ENCODE measurements at regions not wholly inside any gene's neighbourhood (a gene's known extent, or its start where the extent isn't known, plus 50 kb on each side); places are given as distances from the start of the nearest gene placed in this dataset.

DNA sequence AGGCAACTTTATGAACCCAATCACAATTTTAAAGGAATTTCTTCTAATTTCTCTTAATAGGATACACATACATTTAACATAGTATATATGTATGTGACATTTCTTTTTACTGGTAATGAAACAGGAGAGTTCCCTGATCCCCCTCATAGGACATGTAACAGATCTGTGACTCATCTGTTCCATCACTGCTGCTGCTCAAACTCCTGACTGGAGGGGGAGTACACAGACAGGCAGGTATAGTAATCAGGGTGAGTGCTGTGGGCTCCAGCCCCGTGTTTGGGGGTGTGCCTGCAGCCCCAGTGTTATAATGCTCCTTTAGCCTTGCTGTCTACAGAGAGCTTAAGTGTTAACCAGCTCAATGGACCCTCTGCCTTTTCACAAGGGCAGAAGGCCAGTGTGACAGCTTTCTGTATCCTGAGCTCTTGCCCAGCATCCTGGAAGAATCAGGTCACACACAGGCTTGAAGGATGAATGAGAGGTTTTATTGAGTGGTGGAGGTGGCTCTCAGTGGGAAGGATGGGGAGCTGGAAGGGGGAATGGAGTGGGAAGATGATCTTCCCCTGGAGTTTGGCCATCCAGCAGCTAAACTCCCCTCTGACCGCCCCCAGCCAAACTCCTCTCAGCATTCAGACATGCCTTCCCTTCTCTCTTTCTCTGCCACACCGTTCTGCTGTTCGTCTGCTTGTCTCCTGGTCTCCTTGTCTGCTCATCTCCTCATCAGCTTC is 161.3 kb downstream of the ZNF608 start:
- no peak for DNase-seq (ENCODE audit: low read depth in 2 of 2)

DNA sequence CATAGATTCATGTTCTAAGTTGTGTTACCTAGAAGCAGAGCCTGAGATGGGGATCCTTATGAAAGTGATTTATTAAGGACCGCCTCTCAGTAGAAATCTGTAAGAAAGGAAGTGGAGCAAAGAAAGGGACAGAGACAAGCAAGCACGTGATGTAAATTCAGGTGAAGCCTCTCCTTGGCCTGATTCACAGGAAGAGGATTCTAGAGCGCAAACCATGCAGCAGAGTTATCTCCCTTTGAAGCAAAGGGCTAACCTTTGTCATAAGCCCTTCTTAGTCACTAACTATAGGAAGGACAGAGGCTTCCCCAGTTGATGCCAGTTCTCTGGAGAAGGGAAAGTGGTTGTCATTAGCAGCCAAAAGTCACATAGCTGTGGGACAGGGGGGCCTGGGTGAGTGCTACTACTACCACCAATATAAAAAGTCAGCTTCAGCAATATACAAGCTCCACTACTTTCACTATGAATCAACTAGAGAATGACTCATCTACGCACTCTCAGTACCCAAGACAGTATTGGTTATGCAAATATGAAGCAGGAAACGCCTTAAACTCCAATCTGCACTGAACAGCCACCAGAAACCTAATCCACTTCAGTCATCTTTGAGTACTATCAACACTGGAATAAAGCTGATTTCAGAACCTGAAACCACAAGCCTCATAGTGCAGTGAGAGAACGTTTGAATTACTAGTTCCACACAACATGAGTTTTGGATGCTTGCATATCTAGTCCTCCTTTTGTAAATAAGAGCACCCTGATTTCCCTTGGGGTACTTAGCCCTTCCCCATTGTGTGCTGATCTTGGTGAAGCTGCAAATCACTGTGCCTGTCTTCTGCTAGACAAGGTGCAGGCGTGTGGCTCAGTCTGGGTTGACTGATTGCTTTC is 162.7 kb downstream of the ZNF608 start:
- no peak for DNase-seq (ENCODE audit: low read depth in 2 of 2)

DNA sequence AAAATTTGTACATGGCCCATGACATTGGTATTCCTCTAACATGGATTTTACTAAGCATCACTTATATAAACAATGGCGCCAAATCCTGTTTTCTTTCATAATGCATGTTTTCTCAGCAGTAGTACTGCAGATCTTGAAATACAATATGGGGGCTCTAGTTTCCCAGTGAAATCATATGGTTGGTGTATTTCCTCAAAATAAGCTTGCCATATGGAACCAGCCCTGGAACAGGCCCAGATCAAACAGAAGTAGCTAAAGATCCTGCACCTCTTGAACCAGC is 163.9 kb downstream of the ZNF608 start:
- no peak for DNase-seq (ENCODE audit: low read depth in 2 of 2)

DNA sequence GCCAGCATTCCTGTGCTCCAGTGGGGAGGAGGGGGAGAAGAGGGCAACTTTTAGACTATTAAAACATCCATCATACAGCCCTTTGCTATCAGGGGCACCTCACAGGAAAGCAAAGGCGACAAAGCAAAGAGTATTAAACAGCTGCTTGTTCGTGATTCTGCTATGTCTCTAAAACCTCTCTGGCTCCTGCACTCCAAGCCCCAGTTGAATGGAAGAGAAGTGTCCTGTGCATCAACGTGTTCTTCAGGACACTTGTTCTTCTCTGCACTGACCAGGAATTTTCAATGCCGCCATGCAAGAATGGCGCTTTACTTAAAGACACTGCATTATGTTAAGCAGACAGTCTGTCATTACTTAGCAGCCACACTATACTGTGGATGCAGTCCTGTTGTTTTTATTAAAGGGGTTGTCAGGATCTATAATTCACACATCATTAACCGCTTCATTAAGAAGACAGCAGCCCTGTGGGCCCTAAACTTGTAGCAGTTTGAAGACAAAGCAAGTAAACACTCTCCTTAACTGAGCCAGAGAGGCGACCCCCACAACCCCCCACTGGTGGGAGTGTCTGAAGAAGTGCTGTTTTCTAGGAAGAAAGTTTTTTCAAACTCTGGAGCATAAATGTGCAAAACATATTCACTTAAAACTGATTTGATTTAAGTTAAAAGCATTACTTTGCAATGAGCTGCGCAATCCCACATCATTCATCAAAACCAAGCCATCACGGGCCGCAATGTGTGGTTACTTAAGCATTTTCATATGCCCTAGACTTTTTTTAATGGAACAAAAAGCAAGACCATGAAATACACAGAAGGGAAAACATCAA is 164.5 kb downstream of the ZNF608 start:
- no peak for DNase-seq (ENCODE audit: low read depth in 2 of 2)

DNA sequence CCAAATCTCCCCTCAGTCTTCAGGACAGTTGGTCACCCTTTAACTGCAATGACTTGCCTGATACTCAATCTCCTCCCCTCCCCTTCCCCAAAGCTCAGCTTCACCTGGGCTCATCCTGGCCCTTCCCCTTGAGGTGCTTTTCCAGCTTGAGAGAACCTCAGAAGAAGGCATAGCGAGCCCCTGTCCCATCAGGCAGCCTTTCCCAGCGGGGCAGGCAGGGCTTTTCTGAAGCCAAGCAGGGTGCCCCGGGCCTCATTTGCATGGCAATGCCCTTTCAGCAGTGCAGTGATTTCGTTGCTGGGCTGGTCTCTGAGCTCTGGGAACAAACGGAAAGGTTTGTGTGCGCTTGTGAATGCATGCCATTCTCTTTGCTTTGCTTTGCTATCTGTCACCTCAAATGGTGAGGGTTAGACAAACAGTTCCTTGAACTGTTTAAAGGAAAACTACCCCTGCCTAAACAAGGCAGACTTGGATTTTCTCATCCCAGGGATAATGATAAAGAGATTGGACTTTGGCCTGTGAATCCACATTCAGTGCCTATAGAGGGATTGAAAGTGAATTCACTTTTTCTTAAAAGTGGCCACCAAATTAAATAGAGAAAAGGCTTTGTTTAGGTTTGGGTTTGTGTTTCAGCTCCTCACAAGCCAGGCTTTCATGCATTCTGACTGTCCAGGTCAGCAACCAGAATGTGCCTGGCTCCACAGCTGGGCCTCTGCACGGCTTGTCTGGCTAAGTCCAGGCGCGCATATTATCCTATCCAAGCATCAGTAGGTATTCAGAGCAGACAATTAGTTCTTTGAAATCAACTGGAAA is 165.3 kb downstream of the ZNF608 start:
- DNase-seq (ENCODE audit: low read depth in 2 of 2) = no peak

DNA sequence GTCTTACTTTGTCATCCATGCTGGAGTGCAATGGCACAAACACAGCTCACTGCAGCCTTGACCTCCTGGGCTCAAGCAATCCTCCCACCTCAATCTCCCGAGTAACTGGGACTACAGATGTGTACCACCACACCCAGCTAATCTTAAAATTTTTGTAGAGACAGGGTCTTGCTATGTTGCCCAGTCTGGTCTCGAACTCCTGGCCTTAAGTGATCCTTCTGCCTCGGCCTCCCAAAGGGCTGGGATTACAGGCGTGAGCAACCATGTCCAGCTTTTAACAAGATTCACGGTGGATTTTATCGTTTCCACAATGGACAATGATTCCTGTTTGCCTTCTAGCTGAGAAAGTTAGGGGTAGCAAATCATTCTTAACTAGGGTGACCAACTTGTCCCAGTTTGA is 165.9 kb downstream of the ZNF608 start:
- no peak for DNase-seq (ENCODE audit: low read depth in 2 of 2)

DNA sequence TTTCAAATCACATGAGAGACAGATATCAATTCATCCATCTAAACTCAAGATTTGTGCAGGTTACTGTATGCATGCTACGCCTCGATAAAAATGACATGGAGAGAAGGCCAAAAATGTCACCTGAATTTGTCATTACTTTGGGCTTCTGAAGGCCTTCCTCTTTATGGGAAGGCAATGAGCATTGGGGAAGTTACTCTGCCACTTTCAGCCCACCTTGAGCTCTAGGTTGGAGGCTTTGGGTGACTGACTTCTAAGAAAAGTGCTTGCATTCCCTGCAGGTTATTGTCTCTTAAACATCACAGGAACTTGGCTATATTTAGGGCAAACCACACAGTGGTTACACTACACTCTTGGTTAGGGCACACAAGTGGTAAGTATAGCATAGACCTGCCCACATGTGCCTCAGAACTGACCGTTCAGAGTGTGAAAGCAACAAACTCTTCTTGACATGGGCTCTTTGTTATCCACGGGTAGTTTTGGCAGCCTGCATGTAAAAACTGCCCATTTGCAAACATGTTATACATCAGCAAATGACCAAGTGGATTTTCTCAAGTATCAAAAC is 169.5 kb downstream of the ZNF608 start:
- DNase-seq (ENCODE audit: low read depth in 2 of 2) = no peak

DNA sequence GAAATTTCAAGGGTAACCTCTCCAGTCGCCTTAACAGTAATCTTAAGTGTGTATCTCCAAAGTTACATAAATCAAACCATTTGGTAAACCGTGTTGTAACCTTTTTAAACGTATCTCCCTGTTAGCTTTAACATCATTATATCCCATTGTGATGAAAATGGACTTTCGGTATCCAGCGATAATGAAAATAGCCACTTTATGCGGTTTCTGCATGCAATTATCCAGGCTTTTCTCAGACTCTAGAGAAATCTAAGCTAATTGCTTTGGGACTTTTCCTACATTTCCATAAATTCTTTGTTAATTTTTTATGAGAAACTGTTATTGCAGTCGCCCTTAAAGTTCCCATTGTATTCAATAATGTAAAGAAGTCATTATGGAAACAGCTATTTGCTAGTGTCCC is 170.7 kb downstream of the ZNF608 start:
- no peak for DNase-seq (ENCODE audit: low read depth in 2 of 2)

DNA sequence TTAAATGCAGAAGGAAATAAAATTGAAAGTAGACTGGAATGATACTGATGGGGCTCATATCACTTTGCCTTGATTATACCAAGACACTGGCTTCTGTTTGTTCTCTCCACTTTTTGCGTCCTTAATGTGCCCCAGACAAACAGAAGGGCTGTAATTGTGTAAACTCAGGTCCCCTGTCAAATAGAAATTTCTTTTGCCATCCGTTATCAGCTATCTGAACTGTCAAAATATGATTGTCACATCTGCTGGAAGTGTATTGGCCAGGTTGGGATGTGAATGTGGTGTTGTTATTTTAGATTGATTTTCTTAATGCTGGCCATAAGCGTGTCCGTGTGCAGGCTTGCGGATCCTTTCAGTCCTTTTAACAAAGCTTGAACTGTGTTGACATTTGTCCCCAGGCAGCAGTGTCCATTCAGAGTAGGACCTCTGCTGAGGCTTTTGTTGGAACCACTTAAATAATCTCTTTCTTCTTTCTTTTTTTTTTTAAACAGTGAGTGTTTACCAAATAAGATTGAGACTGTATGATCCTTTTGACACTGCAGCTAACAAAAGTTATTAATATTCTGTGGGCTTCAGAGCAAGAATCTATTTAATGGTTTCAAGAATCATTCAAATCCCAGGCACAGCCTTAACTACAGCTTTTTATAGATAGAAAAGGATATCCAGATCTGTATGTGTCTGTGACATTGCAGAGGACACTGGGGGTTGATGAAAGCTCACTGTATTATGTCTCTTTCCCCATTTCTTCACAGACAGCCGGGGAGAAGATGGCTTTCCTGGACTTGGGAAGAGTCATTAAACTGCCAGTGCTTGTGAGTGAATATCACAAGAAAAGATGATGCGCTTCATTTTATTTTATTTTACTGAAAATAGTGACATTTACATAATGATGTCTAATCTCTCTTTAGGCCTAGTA is 171.7 kb downstream of the ZNF608 start:
- no peak for DNase-seq (ENCODE audit: low read depth in 2 of 2)

DNA sequence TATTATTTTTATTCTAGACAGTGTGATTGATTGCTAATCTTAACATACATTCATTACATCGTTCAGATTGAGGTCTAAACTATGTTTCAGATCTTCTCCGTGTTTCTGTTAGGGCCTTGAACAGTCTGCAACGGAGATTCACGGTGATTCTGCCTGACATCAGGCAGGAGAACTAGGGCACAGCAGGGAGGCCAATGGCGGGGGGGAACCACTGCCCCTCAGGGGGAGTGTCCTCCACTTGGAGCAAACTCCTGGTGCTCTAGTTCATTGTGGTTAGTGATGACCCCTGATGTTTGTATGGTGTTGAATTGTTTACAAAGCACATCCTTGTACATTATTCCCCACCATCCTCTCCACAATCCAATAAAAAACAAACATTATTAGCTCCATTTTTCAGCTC is 173.5 kb downstream of the ZNF608 start:
- DNase-seq (ENCODE audit: low read depth in 2 of 2) = no peak

DNA sequence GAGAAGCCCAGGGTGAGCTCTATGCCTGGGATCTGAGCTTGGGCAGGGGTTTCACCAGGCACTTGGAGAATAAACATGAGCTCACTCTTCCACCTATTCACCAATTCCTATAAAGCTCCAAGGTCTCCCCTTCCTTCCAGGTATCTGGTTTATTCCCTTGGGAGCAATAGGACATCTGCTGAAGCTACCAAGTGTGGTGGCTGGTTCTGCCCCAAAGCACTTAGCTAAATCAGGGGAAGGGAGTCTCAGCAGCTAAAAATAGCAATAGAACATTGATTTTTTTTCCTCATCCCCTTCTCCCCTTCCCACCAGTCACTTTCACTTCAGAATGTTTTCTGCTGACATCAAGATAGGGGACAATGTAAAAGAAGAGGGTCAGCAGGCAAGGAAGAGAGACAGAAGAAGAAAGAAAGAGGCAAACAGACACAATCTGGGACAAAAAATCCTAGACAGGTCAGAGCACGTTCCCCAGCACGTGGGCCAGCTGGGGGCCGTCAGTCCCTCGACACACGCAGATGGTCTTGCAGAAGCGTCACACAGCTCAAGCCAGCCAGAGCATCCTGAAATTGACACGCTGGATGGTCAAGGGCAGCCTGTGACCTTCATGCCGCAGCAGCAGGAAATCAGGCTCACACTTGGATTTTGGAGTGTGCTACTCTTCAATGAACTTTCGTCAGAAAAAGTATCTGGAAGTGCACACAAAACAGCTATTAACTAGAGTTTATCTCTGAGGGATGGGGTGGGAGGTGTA is 176.0 kb downstream of the ZNF608 start:
- no peak for DNase-seq (ENCODE audit: low read depth in 2 of 2)

DNA sequence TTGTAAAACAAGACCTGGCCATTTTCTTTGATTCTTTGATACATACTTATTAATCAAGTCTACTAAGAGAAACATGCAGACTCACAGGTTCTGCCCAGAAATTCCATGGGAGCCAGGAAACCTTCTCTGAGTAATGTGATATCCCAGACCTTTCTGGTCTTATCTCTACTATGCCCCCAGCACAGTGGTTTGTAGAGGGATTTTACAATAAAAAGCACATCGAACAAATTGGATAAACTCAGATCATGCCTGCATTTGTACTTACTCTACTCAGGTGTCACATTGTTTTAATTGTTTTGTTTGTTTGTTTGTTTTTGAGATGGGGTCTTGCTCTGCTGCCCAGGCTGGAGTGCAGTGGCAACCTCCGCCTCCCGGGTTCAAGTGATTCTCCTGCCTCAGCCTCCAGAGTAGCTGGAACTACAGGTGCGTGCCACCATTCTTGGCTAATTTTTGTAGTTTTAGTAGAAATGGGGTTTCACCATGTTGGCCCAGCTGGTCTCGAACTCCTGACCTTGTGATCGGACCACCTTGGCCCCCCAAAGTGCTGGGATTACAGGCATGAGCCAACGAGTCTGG is 179.5 kb downstream of the ZNF608 start:
- DNase-seq (ENCODE audit: low read depth in 2 of 2) = no peak

DNA sequence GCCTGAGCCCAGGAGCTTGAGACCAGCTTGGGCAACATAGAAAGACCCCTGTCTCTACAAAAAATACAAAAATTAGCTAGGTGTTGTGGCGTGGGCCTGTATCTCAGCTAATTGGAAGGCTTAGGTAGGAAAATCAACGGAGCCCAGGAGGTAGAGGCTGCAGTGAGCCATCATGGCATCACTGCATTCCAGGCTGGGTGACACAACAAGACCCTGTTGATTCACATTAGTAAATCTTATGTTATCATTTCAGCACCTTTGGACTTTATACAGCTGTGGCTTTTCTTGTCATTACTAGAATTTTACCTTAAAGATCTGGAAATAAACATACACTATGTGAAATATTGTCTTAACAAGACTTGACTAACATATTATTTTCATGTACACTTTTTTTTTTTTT is 185.0 kb downstream of the ZNF608 start:
- DNase-seq (ENCODE audit: low read depth in 2 of 2) = no peak

DNA sequence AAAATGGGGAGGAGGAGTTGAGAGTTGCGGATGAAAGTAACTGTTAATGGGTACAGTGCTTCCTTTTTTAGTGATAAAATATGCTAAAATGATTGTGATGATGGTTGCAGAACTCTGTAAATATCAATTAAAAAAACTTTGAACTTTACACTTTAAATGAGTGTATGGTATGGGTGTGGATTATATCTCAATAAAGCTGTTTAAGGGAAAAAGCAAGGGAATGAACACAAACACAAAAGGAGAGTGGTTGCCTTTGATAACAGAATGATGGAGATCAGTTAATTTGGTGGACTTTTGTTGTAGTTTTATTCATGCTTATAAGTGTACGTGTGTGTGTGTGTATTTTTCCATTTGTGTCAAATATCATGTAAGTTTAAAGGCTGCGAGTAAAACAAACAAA is 186.1 kb downstream of the ZNF608 start:
- no peak for DNase-seq (ENCODE audit: low read depth in 2 of 2)

DNA sequence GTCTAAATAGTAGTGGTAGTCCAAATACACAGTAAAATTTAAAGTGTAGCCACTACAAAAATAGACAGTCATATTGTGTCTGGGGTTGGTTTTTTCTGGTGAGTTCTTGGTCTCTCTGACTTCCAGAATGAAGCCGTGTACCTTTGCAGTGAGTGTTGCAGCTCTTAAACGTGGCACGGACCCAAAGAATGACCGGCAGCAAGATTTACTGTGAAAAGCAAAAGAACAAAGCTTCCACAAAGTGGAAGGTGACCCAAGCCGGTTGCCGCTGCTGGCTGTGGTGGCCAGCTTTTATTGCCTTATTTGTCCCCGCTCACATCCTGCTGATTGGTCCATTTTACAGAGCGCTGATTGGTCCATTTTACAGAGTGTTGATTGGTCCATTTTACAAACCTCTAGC is 188.7 kb downstream of the ZNF608 start:
- no peak for DNase-seq (ENCODE audit: low read depth in 2 of 2)

DNA sequence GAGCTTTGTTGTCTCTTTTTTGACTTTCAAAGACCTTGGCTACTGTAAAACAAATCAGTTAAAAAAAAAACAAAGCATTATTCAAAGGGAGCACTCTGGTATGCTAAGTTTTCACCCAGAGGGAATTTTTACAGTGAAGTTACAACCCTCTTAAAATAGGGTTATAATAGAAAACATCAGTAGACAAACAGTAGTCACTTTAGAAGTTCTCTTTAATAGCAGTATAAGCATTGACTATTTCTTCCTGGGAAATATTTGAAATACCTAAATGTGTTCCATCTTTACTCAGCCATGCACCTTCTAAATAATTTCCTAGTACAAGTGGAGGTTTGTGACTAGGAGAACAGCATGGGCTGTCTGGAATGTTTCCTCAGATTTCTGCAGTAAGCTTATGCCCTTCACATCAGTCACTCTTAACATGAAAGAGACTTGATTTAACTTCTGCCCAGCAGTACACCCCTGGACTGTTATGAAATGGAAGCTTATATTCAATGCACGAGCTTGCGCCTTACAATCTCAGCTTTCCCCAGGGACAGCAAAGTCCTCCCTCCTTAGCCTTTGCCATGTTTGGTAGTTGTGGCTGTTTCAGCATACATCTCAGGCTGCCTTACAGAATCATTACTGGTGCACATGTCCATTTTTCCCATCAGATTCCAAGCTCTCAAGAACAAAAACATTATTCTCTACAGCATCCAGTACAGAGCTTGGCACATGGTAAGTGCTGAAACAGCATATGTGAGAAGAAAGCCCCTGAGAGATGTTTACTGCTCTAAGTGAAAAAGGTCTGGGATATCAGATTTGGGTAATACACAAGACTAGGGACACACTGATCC is 191.5 kb downstream of the ZNF608 start:
- no peak for DNase-seq (ENCODE audit: low read depth in 2 of 2)

DNA sequence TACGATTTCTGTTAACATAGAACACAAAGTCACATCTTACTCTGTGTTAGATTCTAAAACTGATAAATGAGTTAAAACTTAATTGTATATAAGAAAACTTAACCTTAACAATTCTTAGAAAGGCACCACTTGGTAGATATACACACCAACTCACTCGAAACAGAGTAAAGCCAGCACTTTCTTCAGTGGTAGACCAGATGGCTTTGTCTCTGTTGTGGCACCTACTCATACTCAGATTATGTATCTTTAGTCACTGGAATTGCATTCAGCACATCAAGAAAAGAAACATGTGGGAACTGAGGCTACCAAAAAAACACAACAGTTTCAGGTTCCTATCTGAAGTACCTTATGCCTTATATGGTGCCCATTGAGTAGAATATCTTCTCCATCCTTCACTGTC is 192.5 kb downstream of the ZNF608 start:
- DNase-seq (ENCODE audit: low read depth in 2 of 2) = no peak

DNA sequence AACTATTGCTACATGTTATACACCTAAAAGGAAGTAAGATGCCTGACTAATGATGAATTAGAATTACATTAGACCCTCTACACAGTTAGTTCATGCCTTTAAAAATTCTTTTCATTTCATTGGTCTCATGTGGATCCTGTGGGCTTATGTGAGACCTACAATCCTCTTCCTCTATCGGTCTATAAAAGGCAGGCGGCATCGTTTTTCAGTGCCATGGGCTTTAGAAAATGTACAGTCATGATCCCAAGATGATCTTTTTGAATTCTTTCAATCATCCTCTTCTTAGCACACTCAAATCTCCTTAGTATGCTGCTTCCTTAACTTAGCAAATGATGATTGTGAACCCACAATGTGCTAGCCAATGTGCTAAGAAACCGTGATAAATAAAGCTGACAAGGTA is 193.9 kb downstream of the ZNF608 start:
- no peak for DNase-seq (ENCODE audit: low read depth in 2 of 2)

DNA sequence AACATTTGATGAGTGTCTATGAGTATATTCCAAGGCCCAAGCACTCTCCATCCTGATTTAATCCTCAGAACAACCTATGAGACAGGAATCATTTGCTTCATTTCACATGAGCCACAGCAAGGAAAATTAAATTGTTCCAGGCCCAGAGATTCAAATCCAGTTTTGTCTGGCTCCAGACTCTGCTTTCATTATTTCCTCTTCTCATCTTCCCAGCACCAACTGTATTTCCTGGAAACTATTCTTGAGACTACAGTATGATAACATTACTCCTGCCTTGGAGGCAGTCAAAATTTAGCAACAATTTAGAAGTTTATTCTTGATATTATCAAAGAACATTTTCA is 194.5 kb downstream of the ZNF608 start:
- DNase-seq (ENCODE audit: low read depth in 2 of 2) = no peak
